HG02884 (cell line): ENCODE measurements at regions not wholly inside any gene's neighbourhood (a gene's known extent, or its start where the extent isn't known, plus 50 kb on each side); places are given as distances from the start of the nearest gene placed in this dataset.
"Not testable (repeated sequence)": the region's sequence is repeated elsewhere in the genome, so short reads cannot be mapped to it uniquely, and the experiment has no call there.

Experiments
- ATAC-seq: cut with Tn5 transposase; IDR thresholded peaks from one replicate; pipeline ENCODE4 v1.9.1; 2021; ENCODE audit warnings: mild to moderate bottlenecking, moderate library complexity; ENCODE audit not compliant: unreplicated experiment

- peak; percentile 88 for ATAC-seq
These were observed 84.5 kb upstream of the FBXO28 start for GRCh38 chr1:224029286-224030025.

- not testable (repeated sequence) for ATAC-seq
These were observed 85.1 kb upstream of the FBXO28 start for GRCh38 chr1:224028802-224029201.

- ATAC-seq: not testable (repeated sequence)
These were observed 90.8 kb upstream of the FBXO28 start for GRCh38 chr1:224023122-224023521.

- ATAC-seq: not testable (repeated sequence)
These were observed 91.5 kb upstream of the FBXO28 start for GRCh38 chr1:224022249-224022970.

GRCh38 chr1:224019866-224020265 is 94.0 kb upstream of the FBXO28 start:
- not testable (repeated sequence) for ATAC-seq

- not testable (repeated sequence) for ATAC-seq
These were observed 98.1 kb upstream of the FBXO28 start for GRCh38 chr1:224015782-224016181.

GRCh38 chr1:224014330-224014649 is 99.6 kb upstream of the FBXO28 start:
- no peak for ATAC-seq

- ATAC-seq: not testable (repeated sequence)
These were observed 100.1 kb upstream of the FBXO28 start for GRCh38 chr1:224013626-224014329.

GRCh38 chr1:224012807-224013434 is 101.0 kb upstream of the FBXO28 start:
- ATAC-seq: not testable (repeated sequence)

GRCh38 chr1:224012162-224012561 is 101.7 kb upstream of the FBXO28 start:
- ATAC-seq: not testable (repeated sequence)

- ATAC-seq: not testable (repeated sequence)
These were observed 102.2 kb upstream of the FBXO28 start for GRCh38 chr1:224011751-224012150.

- not testable (repeated sequence) for ATAC-seq
These were observed 102.8 kb upstream of the FBXO28 start for GRCh38 chr1:224011153-224011552.

GRCh38 chr1:224005973-224006372 is 107.9 kb upstream of the FBXO28 start:
- not testable (repeated sequence) for ATAC-seq

GRCh38 chr1:224004552-224005315 is 109.2 kb upstream of the FBXO28 start:
- not testable (repeated sequence) for ATAC-seq

- ATAC-seq: not testable (repeated sequence)
These were observed 110.0 kb upstream of the FBXO28 start for GRCh38 chr1:224003896-224004295.

- not testable (repeated sequence) for ATAC-seq
These were observed 112.2 kb upstream of the FBXO28 start for GRCh38 chr1:224001757-224002156.

- not testable (repeated sequence) for ATAC-seq
These were observed 114.2 kb upstream of the FBXO28 start for GRCh38 chr1:223999761-224000160.

GRCh38 chr1:223998676-223999455 is 115.0 kb upstream of the FBXO28 start:
- peak; percentile 52 for ATAC-seq

- not testable (repeated sequence) for ATAC-seq
These were observed 117.5 kb upstream of the FBXO28 start for GRCh38 chr1:223996376-223996775.
